ENCODE measurements at regions not wholly inside any gene's neighbourhood (a gene's known extent, or its start where the extent isn't known, plus 50 kb on each side); places are given as distances from the start of the nearest gene placed in this dataset.
"Not testable (repeated sequence)": the region's sequence is repeated elsewhere in the genome, so short reads cannot be mapped to it uniquely, and the experiment has no call there.

- TF ChIP-seq CTCF (IDR thresholded peaks at IDR 0.05; ENCODE audit: borderline replicate concordance, extremely low read depth, low read length, poor library complexity, severe bottlenecking); EZH2 (IDR thresholded peaks at IDR 0.05; ENCODE audit: borderline replicate concordance, low read depth, low read length, severe bottlenecking): not testable (repeated sequence)
These were observed 55.5 kb upstream of the ATP2B1 start for GRCh38 chr12:89764164-89764563.
